KMS-11 (cell line): ENCODE measurements at regions not wholly inside any gene's neighbourhood (a gene's known extent, or its start where the extent isn't known, plus 50 kb on each side); places are given as distances from the start of the nearest gene placed in this dataset.

Experiments used
- H2AFZ ChIP-seq: fragments of 200-600 bp; sonication (generic); 2 replicates; pipeline ENCODE4 v1.6.1; 2016; ENCODE audit warnings: antibody characterized with exemption, mixed run types, low read depth
- H3K27ac ChIP-seq: fragments of 200-600 bp; sonication (generic); 2 replicates; pipeline ENCODE4 v1.6.1; 2016; ENCODE audit warnings: mild to moderate bottlenecking, mixed run types
- H3K27me3 ChIP-seq: fragments of 200-600 bp; sonication (generic); 2 replicates; pipeline ENCODE4 v1.6.1; 2017; ENCODE audit warnings: mild to moderate bottlenecking, low read depth, mixed run types, moderate library complexity; ENCODE audit not compliant: insufficient read depth
- H3K36me3 ChIP-seq: fragments of 200-600 bp; sonication (generic); 2 replicates; pipeline ENCODE4 v1.6.1; 2017; ENCODE audit warnings: mild to moderate bottlenecking, mixed run types; ENCODE audit not compliant: insufficient read depth
- H3K4me1 ChIP-seq: fragments of 200-600 bp; sonication (generic); 2 replicates; pipeline ENCODE4 v1.6.1; 2016; ENCODE audit warnings: mild to moderate bottlenecking, low read depth, mixed run types; ENCODE audit not compliant: poor library complexity, severe bottlenecking
- H3K4me2 ChIP-seq: fragments of 200-600 bp; sonication (generic); 2 replicates; pipeline ENCODE4 v1.7.0; 2016; ENCODE audit warnings: mild to moderate bottlenecking, mixed run types
- H3K4me3 ChIP-seq: fragments of 200-600 bp; sonication (generic); IDR thresholded peaks from 2 replicates; pipeline ENCODE4 v1.6.1; 2017; ENCODE audit warnings: low read depth, low read length, mixed read lengths; ENCODE audit not compliant: insufficient read depth
- H3K79me2 ChIP-seq: fragments of 200-600 bp; sonication (generic); 2 replicates; pipeline ENCODE4 v1.6.1; 2016; ENCODE audit warnings: low read depth, mixed run types; ENCODE audit not compliant: insufficient read depth
- H3K9ac ChIP-seq: fragments of 200-600 bp; sonication (generic); 2 replicates; pipeline ENCODE4 v1.6.1; 2016; ENCODE audit warnings: mild to moderate bottlenecking, mixed run types
- H4K20me1 ChIP-seq: fragments of 200-600 bp; sonication (generic); 2 replicates; pipeline ENCODE4 v1.6.1; 2016; ENCODE audit warnings: mild to moderate bottlenecking, mixed run types; ENCODE audit not compliant: insufficient read depth
- TF ChIP-seq, protein P1 (sequence below): fragments of 200-600 bp; sonication (generic); conservative IDR thresholded peaks from 2 replicates; pipeline ENCODE4 v1.6.1; 2017; ENCODE audit warnings: low read depth, mild to moderate bottlenecking, antibody characterized with exemption, low read length, moderate library complexity, mixed read lengths

DNA sequence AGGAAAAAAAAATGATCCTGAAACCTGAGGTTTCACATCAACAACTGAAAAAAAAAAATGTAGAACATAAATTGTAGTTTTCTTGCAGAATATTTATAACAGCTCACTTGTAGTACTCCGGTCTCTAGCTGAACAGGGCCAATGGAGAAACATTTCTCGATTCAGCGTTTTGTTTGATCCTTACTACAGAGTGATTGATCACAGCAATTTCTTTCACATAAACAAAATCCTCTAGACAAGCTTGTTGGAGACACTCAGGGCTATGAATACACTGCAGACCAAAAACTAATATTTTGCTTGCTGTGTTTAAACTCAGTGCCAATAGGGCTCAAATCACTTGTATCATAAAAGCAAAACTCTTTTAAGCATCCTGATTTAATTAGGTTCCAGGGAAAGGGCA is 127.0 kb upstream of the CNTN6 start:
- H4K20me1 ChIP-seq = no peaks in the 10 kb centered on the region
- H3K4me2 ChIP-seq = no peak overlapping the region
- no peak overlapping the region for H2AFZ ChIP-seq
- H3K79me2 ChIP-seq = no peaks in the 10 kb centered on the region
- TF ChIP-seq, protein P1, sequence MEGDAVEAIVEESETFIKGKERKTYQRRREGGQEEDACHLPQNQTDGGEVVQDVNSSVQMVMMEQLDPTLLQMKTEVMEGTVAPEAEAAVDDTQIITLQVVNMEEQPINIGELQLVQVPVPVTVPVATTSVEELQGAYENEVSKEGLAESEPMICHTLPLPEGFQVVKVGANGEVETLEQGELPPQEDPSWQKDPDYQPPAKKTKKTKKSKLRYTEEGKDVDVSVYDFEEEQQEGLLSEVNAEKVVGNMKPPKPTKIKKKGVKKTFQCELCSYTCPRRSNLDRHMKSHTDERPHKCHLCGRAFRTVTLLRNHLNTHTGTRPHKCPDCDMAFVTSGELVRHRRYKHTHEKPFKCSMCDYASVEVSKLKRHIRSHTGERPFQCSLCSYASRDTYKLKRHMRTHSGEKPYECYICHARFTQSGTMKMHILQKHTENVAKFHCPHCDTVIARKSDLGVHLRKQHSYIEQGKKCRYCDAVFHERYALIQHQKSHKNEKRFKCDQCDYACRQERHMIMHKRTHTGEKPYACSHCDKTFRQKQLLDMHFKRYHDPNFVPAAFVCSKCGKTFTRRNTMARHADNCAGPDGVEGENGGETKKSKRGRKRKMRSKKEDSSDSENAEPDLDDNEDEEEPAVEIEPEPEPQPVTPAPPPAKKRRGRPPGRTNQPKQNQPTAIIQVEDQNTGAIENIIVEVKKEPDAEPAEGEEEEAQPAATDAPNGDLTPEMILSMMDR = no peak
- no peak overlapping the region for H3K9ac ChIP-seq
- no peaks in the 10 kb centered on the region for H3K36me3 ChIP-seq
- no peak overlapping the region for H3K4me3 ChIP-seq
- H3K27me3 ChIP-seq = no peaks in the 10 kb centered on the region
- no peaks in the 10 kb centered on the region for H3K4me1 ChIP-seq
- no peak overlapping the region for H3K27ac ChIP-seq

DNA sequence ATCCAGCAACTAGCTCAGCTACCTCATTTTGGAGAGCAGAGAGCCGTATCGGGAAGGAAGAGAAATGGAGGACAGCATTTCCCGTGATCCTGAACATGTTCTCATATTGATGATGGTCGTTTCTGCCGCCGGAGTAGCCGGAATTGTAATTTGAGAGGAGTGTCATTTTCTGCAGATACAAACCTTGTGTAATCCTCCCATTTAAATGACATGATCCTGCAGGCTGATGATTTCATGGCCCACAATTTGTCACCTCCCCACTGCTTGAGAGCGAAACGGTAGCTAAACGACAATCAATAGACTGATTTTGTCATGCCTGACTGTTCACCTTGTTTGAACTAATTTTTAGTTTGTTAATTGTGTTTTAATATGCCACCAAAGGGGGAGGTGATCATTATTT is 126.5 kb upstream of the CNTN6 start:
- Histone ChIP-seq H3K36me3 (no peaks in the 10 kb centered on the region), H3K9ac (no peak overlapping the region), H3K27ac (no peak overlapping the region), H3K79me2 (no peaks in the 10 kb centered on the region), H4K20me1 (no peaks in the 10 kb centered on the region), H3K4me1 (no peaks in the 10 kb centered on the region), H3K4me3 (no peak overlapping the region), H3K27me3 (no peaks in the 10 kb centered on the region), H2AFZ (no peak overlapping the region), H3K4me2 (no peak overlapping the region)
- TF ChIP-seq, protein P1 = no peak

DNA sequence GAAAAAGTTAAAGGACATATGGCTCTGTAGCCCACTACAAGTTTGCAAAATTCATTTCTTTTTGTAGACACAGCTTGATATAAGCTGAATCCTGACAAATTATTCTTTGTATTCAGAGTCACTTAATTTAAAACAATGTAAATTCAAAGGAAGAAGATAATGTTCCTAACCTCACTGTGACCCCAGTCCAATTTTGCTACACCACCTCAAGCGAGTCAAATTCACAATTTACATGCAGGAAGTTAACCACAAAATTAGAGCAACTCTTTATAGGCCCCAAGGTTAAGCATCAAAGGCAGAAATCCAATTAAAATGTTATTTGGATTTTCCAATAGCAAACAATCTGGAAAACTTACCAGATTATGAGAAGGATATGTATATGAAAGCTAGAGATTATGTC is 119.5 kb upstream of the CNTN6 start:
- no peak overlapping the region for H3K9ac ChIP-seq
- no peaks in the 10 kb centered on the region for H3K36me3 ChIP-seq
- no peak overlapping the region for H3K27ac ChIP-seq
- H2AFZ ChIP-seq = no peak overlapping the region
- no peaks in the 10 kb centered on the region for H4K20me1 ChIP-seq
- no peak overlapping the region for H3K4me2 ChIP-seq
- H3K27me3 ChIP-seq = no peaks in the 10 kb centered on the region
- H3K79me2 ChIP-seq = no peaks in the 10 kb centered on the region
- TF ChIP-seq, protein P1 = no peak
- H3K4me1 ChIP-seq = no peaks in the 10 kb centered on the region
- H3K4me3 ChIP-seq = no peak overlapping the region

DNA sequence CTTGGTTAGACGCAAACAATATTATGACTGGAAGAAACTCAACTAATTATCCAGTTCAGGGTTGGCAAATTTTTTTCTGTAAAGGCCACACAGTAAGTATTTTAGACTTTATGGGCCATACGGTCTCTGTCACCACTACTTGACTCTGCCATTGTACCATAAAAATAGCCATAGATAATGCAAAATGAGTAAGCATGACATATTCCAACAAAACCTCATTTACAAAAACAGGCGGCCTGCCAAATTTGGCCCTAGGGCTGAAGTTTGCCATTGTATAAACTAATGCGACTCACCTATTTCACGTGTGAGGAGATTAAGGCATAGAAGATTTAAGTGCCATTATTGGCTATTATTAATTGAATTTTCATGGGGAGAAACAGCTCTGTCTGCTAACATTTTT is 116.8 kb upstream of the CNTN6 start:
- Histone ChIP-seq H4K20me1 (no peaks in the 10 kb centered on the region), H3K4me2 (no peak overlapping the region), H3K4me1 (no peaks in the 10 kb centered on the region), H3K9ac (no peak overlapping the region), H3K27me3 (no peaks in the 10 kb centered on the region), H3K27ac (no peak overlapping the region), H3K36me3 (no peaks in the 10 kb centered on the region), H3K4me3 (no peak overlapping the region), H3K79me2 (no peaks in the 10 kb centered on the region), H2AFZ (no peak overlapping the region)
- TF ChIP-seq, protein P1 = no peak

DNA sequence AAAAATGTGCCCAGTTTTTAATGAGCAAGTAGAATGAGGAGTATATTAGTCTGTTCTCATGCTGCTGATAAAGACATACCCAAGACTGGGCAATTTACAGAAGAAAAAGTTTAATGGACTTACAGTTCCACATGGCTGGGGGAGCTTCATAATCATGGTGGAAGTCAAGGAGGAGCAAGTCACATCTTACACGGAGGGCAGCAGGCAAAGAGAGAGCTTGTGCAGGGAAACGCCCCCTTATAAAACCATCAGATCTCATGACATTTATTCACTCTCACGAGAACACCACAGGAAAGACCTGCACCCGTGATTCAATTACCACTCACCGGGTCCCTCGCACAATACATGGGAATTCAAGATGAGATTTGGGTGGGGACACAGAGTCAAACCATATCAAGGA is 111.7 kb upstream of the CNTN6 start:
- Histone ChIP-seq H3K4me1 (no peaks in the 10 kb centered on the region), H3K4me2 (no peak overlapping the region), H3K27me3 (no peaks in the 10 kb centered on the region), H4K20me1 (no peaks in the 10 kb centered on the region), H3K4me3 (no peak overlapping the region), H3K27ac (no peak overlapping the region), H3K36me3 (no peaks in the 10 kb centered on the region), H3K9ac (no peak overlapping the region), H2AFZ (no peak overlapping the region), H3K79me2 (no peaks in the 10 kb centered on the region)
- TF ChIP-seq, protein P1 = no peak
